Skin of body (tissue), 1 donor: ENCODE measurements at regions not wholly inside any gene's neighbourhood (a gene's known extent, or its start where the extent isn't known, plus 50 kb on each side); places are given as distances from the start of the nearest gene placed in this dataset.
"Not testable (repeated sequence)": the region's sequence is repeated elsewhere in the genome, so short reads cannot be mapped to it uniquely, and the experiment has no call there.

Experiments used
- DNase-seq: peaks from one replicate; lab custom pipeline; 2025; lab: John Stamatoyannopoulos, UW

DNA sequence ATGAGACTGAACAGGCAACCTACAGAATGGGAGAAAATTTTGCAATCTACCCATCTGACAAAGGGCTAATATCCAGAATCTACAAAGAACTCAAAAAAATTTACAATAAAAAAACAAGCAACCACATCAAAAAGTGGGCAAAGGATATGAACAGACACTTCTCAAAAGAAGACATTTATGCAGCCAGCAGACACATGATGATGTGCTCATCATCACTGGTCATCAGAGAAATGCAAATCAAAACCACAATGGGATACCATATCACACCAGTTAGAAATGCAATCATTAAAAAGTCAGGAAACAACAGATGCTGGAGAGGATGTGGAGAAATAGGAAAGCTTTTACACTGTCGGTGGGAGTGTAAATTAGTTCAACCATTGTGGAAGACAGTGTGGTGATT lies 51.7 kb upstream of the PAXBP1 start:
- not testable (repeated sequence) for DNase-seq

GRCh38 chr21:32824950-32825349 lies 53.4 kb upstream of the PAXBP1 start:
- DNase-seq, result no peak

DNA sequence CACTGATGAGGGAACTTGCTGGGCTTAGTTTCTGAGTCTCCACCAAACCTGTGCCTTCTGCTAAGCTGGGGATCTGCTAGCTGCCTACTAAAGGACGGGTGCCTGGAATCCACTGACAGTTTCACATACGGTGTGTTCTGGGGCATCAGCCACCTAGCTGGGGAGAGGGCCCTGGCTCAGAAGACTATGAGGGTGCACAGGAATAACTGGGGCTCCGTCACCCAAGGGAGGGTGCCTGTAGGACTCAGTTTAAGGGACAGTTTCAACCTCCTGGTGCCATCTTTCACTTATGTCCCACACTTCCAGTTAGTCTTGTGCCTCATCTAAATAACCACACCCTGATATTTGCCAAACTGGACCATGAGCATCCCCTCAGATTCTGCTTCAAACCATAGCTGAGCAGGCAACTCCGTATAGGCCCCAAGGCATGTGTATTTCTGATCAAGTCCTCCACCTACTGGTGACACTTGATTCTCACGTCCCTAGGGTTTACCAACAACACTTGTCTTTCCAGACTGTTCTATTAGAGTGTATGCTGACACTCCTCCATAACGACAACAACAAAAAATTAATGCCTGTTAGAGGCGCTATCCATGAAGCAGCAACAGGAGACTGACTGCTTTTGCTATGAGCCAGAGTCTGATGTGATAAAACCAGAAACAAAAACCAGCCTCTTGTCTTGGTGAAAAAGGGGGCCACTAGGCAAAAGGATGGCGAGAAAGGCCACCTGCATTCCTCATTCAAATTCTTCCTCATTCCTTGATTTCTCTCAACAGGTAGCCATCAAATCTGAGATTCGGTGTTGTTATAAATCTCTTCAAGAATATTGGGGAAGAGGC lies 55.0 kb upstream of the PAXBP1 start:
- peak; percentile 25 for DNase-seq

DNA sequence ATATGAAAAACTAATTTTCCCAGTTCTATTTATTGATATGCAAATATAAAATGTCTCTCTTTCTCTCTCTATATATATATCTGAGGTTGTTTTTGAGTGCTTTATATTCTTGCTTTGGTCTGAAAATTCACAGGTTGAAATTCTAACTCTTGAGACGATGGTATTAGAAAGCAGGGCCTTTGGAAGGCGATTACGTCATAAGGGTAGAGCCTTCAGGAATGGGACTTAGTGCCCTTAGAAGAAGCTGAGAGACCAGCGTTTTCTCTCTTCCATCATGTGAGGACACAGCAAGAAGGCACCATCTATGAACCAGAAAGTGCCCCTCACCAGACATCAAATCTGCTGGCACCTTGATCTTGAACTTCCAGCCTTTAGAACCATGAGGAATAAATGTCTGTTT lies 57.4 kb upstream of the PAXBP1 start:
- DNase-seq, result no peak

- DNase-seq, result no peak
Measured at GRCh38 chr21:32829504-32829903, 57.9 kb upstream of the PAXBP1 start.

GRCh38 chr21:32831779-32832178 lies 60.2 kb upstream of the PAXBP1 start:
- DNase-seq, result not testable (repeated sequence)

GRCh38 chr21:32834211-32834915 lies 62.8 kb upstream of the PAXBP1 start:
- no peak for DNase-seq

DNA sequence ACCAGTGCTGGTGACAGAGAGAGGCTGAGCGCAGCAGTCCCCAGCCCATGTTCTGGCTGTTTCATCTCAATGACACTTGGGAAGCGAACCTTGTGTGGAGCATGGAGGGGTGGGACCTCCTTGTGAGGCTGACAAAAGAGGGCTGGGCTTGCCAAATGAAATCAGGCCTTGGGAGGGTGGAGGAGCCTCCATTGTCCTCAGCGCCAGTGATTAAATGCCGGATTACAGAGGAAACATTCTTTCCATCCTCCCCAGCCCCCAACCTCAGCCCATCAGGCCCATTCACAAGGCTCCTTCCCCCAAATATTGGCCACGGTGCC lies 63.3 kb upstream of the PAXBP1 start:
- no peak for DNase-seq

DNA sequence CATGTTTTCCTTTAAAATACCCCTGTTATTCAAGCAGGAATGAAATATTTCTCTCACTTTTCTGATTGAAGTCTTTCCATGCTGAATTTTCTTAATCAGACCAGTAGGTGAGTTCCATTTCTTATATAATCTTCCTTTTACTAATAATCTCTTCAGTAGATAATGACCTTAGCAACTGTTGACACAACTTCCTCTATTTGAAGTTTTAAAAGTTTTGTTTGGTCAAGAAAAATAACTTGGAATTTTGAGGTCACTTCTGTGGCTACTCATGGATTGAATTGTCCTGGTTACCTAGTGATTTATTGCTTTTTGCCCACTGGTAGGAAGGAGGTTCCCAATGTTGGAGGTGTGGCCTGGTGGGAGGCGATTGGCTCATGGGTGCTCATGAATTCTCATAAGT lies 70.6 kb upstream of the PAXBP1 start:
- no peak for DNase-seq

DNA sequence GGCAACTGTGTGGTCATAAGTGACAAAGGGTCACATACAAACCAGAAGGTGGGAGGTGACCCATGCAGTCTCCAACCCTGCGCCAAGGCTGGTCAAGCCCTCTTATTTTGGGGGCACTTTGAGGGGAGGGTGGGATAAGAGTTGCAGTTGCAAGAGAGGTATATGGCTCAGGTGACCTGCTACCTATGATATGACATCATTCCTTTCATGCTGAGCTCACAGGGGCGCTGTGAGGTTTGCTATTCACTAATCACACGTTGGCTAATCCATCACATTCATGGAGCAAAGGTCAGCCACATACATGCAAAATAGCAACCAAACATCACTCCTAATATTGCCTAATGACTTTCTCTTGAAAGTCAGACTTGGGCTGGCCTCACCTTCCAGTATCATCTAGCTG lies 72.0 kb upstream of the PAXBP1 start:
- no peak for DNase-seq

GRCh38 chr21:32844076-32844475 lies 72.5 kb upstream of the PAXBP1 start:
- DNase-seq, result no peak

GRCh38 chr21:32844653-32845436 lies 73.3 kb upstream of the PAXBP1 start:
- no peak for DNase-seq

DNA sequence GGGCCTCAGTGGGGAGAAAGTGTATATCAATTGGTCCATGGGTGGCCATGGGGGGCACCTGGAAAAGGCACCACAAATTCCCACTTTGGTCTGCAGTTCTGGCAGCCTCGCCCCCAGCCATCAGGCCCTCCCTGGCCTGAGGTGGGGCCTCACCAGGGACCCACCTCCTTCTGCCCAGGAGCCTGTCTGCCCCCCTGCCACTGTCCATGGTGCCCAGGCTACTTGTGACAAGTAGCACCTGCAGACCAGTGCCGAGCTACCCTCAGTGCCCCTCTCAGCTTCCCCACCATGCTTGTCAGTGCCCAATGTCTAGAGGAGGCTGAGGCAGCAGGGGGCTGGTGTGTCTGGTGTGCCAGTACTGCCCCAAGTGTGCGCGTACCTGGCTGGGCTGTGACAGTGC lies 87.1 kb upstream of the PAXBP1 start:
- DNase-seq, result no peak

DNA sequence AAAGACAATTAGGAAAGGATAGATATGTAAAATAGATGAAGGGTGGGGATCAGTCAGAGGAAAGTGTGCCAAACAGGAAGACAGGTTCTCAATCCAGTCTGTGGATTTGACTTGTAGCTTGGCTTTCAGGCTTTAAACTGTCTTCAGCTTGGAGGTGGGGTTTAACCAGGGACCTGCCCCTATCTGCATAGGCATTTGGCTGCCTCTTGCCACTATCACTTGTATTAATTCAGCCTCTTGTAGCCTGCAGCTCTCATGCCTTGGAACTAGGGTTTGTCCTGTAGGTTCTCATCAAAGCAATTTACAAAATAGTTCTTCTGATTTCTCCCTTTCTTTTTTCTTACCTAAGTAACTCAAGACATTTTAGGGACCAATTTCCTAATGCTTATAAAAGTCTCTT lies 88.8 kb upstream of the PAXBP1 start:
- DNase-seq, result no peak

DNA sequence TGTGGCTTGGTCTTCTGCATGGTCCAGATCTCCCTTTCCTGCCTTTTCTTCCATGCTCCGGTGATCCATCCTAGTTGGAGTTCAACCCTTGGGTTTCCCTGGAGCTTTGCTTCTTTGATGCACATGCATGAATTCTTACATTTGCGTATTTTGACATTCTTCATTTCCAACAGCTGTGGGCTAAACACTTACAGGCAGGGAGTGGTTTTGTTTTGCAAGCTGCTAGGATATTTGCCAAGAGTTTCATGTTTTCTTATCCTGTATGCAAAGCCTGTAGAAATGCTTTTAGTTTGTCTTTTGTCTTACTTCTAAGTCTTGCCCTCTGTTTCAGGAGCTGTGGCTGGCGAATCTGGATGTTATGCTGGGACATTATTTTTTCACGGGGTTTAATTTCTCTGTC lies 90.3 kb upstream of the PAXBP1 start:
- DNase-seq, result peak; percentile 87

- no peak for DNase-seq
Measured at GRCh38 chr21:32867597-32867996, 96.0 kb upstream of the PAXBP1 start.

DNA sequence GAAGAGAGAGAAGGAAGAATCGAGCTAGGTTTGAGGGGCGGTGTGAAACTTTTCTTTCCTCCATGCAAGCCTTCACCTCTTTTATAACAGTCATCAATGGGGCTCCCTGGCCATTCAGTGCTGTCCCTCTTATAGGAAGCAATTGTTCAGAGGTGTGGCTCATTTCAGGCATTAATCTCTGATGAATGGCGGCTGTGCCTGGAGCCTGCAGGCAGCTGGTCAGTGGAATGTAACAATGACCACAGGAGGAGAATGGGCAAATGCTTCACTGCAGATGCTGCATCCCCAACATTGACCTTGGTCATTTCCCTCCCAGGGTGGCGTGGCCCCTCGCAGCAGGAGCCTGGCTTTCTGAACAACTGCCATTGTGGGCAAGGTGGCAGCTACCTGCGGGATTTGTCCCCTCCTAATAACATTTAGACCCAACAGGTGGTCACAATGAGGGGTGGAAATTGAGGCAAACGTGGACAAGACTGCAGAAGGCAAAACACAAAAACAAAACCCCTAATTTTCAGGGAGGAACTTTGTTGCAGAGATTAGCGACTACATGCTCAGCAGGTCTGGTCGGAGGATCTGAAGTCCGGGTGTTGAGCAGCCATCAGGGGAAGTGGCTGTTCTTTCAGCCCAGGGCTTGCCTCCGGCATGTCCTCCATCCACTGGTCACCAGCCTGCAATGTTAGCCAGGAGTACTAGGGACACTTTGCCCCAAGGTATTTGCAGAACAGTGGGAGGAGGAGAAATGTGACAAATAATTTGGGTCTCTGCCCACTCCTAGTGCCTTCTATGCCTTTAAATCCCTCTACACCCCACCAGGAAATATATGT lies 97.3 kb upstream of the PAXBP1 start:
- DNase-seq, result no peak

DNA sequence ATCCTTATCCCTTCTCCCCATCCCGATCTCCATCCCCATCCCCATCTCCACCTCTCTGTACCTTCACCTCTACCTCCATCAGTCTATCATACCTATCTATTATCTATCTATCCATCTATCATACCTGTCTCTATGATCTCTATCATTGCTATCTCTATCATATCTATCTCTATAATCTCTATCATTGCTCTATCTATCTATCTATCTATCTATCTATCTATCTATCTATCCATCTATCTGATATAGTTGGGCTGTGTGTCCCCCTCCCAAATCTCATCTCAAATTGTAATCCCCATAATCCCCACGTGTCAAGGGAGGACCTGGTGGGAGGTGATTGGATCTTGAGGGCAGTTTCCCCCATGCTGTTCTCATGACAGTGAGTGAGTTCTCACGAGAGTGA lies 97.9 kb upstream of the PAXBP1 start:
- no peak for DNase-seq

DNA sequence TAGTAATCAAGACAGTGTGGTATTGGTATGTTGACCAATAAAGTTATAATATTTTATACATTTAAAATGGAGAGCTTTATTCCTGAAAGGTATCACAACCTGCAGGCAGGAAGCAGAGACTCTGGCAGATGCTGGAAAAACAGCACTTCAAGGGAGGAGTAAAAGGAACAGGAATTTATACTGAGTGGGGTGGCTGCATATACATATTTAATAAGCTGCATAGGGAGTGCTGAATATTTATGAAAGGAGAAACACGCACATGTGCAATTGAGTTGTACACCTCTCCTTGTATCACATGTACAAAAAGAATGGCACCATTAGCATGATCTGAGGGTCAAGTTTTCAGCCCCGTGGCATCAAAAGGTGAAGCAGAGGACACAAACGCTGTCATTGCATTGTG lies 104.9 kb upstream of the PAXBP1 start:
- DNase-seq, result no peak

DNA sequence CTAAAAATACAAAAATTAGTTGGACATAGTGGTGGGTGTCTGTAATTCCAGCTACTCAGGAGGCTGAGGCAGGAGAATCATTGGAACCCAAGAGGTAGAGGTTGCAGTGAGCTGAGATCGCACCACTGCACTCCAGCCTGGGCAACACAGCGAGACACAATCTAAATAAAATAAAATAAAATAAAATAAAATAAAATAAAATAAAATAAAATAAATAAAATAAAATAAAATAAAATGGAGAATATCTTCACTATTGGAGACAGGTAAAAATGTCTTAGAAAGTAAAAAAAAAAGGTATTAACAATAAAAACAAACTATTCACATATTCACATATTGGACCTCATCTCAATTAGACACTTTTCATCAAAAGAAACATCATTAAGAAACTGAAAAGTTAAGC lies 106.3 kb upstream of the PAXBP1 start:
- DNase-seq, result not testable (repeated sequence)

DNA sequence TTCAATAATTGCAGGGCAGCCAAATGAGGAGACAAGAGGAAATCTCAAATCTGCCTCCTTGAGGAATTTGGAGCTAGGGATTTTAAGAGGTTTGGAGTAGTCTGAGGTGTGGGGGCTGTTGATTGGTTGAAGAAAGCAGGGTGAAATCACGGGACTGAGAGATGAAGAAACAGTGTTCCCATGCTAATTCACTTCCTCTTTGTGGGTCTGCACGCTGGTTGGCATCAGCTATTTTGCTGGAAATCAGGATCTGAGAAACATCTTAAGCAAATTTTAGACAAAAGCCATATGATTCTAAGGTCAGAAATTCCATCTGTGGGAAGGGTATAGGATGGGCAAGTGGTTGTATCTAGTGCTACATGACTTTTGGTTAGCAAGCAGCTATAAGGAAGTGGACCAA lies 107.1 kb upstream of the PAXBP1 start:
- DNase-seq, result no peak

DNA sequence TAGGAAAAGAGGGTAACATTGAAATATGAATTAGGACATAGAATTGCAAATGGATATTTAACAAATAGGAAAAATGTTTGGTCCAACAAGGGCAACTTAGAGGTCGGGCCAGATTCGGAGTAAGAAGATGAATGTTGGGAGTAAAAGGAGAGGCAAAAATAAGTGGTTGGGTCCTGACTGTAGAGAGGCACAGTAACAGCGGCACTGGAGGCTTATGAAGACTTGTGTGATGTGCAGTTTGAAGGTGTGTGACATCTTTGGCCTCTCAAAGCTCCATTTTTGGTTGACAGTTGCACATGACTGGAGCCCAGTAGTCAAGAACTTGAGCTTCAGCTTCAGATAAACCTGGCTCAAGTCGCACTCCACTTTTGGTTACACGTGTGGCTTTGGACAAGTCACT lies 109.9 kb upstream of the PAXBP1 start:
- DNase-seq, result no peak
